ENCODE measurements at regions not wholly inside any gene's neighbourhood (a gene's known extent, or its start where the extent isn't known, plus 50 kb on each side); places are given as distances from the start of the nearest gene placed in this dataset.

DNA sequence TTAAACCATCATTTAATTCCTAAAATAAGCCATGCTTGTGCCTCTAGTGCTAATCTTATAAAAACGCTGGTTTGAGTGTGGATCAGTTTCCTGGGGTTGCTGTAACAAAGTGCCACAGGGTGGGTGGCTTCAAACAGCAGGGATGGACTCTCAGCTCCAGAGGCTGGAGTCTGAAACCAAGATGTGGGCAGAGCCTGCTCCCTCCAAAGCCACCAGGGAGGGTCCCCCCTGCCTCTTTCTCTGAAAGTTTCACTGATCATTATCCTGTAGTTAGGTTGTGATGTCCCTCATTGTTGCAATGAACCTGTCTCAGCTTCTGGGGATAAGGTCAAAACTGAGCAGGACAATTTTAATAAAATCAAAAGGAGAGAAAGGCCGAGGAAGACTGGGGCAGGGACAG is 251.9 kb upstream of the TCERG1L start:
- no peak for DNase-seq (ENCODE audit: low spot score)
- Histone ChIP-seq H3K4me3 (no peak overlapping the region), H3K36me3 (no peaks in the 10 kb centered on the region), H3K4me1 (replicated peaks) (no peaks in the 10 kb centered on the region), H3K9me3 (no peaks in the 10 kb centered on the region), H3K27ac (no peak overlapping the region), H3K27me3 (replicated peaks; ENCODE audit: insufficient read depth) (peaks cover 3% of the 10 kb centered on the region)
- intact Hi-C loops (cut with DNase I): no loop called here
- 83% methylated on average over 2 of the region's 2 CpGs for WGBS
- TF ChIP-seq POLR2A (IDR thresholded peaks at IDR 0.05) (no peak), POLR2AphosphoS5 (IDR thresholded peaks at IDR 0.05) (no peak)
- TF ChIP-seq, protein P1, sequence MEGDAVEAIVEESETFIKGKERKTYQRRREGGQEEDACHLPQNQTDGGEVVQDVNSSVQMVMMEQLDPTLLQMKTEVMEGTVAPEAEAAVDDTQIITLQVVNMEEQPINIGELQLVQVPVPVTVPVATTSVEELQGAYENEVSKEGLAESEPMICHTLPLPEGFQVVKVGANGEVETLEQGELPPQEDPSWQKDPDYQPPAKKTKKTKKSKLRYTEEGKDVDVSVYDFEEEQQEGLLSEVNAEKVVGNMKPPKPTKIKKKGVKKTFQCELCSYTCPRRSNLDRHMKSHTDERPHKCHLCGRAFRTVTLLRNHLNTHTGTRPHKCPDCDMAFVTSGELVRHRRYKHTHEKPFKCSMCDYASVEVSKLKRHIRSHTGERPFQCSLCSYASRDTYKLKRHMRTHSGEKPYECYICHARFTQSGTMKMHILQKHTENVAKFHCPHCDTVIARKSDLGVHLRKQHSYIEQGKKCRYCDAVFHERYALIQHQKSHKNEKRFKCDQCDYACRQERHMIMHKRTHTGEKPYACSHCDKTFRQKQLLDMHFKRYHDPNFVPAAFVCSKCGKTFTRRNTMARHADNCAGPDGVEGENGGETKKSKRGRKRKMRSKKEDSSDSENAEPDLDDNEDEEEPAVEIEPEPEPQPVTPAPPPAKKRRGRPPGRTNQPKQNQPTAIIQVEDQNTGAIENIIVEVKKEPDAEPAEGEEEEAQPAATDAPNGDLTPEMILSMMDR (IDR thresholded peaks at IDR 0.05): no peak

- Histone ChIP-seq H3K36me3 (no peaks in the 10 kb centered on the region), H3K27me3 (replicated peaks; ENCODE audit: insufficient read depth) (no peaks in the 10 kb centered on the region), H3K9me3 (no peaks in the 10 kb centered on the region), H3K4me1 (replicated peaks) (no peaks in the 10 kb centered on the region), H3K27ac (no peak overlapping the region), H3K4me3 (no peak overlapping the region)
- intact Hi-C loops (cut with DNase I): no loop called here
- DNase-seq (ENCODE audit: low spot score): no peak
- no peak for TF ChIP-seq POLR2AphosphoS5 (IDR thresholded peaks at IDR 0.05)
- WGBS: 44% methylated on average over 15 of the region's 15 CpGs
Observed at GRCh38 chr10:131567279-131568162, 256.0 kb upstream of the TCERG1L start.

GRCh38 chr10:131568866-131569265 is 257.3 kb upstream of the TCERG1L start:
- Histone ChIP-seq H3K36me3 (no peaks in the 10 kb centered on the region), H3K27me3 (replicated peaks; ENCODE audit: insufficient read depth) (no peaks in the 10 kb centered on the region), H3K27ac (no peak overlapping the region), H3K9me3 (no peaks in the 10 kb centered on the region), H3K4me1 (replicated peaks) (no peaks in the 10 kb centered on the region), H3K4me3 (no peak overlapping the region)
- WGBS: 73% methylated on average over 7 of the region's 7 CpGs
- TF ChIP-seq, protein P1 (IDR thresholded peaks at IDR 0.05): no peak
- no peak for TF ChIP-seq POLR2A (IDR thresholded peaks at IDR 0.05)
- TF ChIP-seq POLR2AphosphoS5 (IDR thresholded peaks at IDR 0.05): no peak
- intact Hi-C loops (cut with DNase I): no loop called here
- DNase-seq (ENCODE audit: low spot score): no peak

- no peaks in the 10 kb centered on the region for H3K4me1 ChIP-seq (replicated peaks)
- no peak overlapping the region for H3K27ac ChIP-seq
- DNase-seq (ENCODE audit: low spot score): no peak
- intact Hi-C loops (cut with DNase I): no loop called here
- H3K36me3 ChIP-seq: no peaks in the 10 kb centered on the region
- WGBS: 75% methylated on average over 21 of the region's 21 CpGs
- H3K4me3 ChIP-seq: no peak overlapping the region
- H3K27me3 ChIP-seq (replicated peaks; ENCODE audit: insufficient read depth): no peaks in the 10 kb centered on the region
- TF ChIP-seq, protein P1 (IDR thresholded peaks at IDR 0.05): no peak
- no peak for TF ChIP-seq POLR2AphosphoS5 (IDR thresholded peaks at IDR 0.05)
- TF ChIP-seq POLR2A (IDR thresholded peaks at IDR 0.05): no peak
- no peaks in the 10 kb centered on the region for H3K9me3 ChIP-seq
Observed at GRCh38 chr10:131569851-131570715, 258.6 kb upstream of the TCERG1L start.

GRCh38 chr10:131570716-131571307 is 259.3 kb upstream of the TCERG1L start:
- WGBS: 78% methylated on average over 13 of the region's 13 CpGs
- intact Hi-C loops (cut with DNase I): no loop called here
- H3K4me1 ChIP-seq (replicated peaks): no peaks in the 10 kb centered on the region
- TF ChIP-seq, protein P1 (IDR thresholded peaks at IDR 0.05): no peak
- no peak for TF ChIP-seq POLR2A (IDR thresholded peaks at IDR 0.05)
- TF ChIP-seq POLR2AphosphoS5 (IDR thresholded peaks at IDR 0.05): no peak
- no peaks in the 10 kb centered on the region for H3K27me3 ChIP-seq (replicated peaks; ENCODE audit: insufficient read depth)
- no peaks in the 10 kb centered on the region for H3K9me3 ChIP-seq
- H3K27ac ChIP-seq: no peak overlapping the region
- DNase-seq (ENCODE audit: low spot score): no peak
- no peak overlapping the region for H3K4me3 ChIP-seq
- H3K36me3 ChIP-seq: no peaks in the 10 kb centered on the region
